Activated B cell treated with CpG ODN at 0.5 μM for 24 hours (primary cell): ENCODE measurements at regions not wholly inside any gene's neighbourhood (a gene's known extent, or its start where the extent isn't known, plus 50 kb on each side); places are given as distances from the start of the nearest gene placed in this dataset.

Experiments
- ATAC-seq: fragments of 200-7000 bp; cut with Tn5 transposase; one replicate; pipeline ENCODE4 v1.10.0; 2021; ENCODE audit warnings: low read depth, mild to moderate bottlenecking, moderate library complexity
- CTCF ChIA-PET: fragments of 350-600 bp; sonication (Branson Sonifier 250); formaldehyde crosslinking; loops from one replicate; lab custom pipeline; 2021; ENCODE audit warnings: antibody characterized with exemption; lab: Charles Lee
- POLR2A ChIA-PET: fragments of 350-600 bp; sonication (Branson Sonifier 250); formaldehyde crosslinking; loops from one replicate; lab custom pipeline; 2021; ENCODE audit warnings: antibody characterized with exemption; lab: Charles Lee
- DNase-seq: peaks from one replicate; pipeline ENCODE4 v3.0.0; 2022
- H3K27ac Mint-ChIP-seq: one replicate; pipeline ENCODE4 v1.8.0; 2020; ENCODE audit warnings: mixed read lengths
- H3K27me3 Mint-ChIP-seq: one replicate; pipeline ENCODE4 v1.8.0; 2021; ENCODE audit warnings: mixed read lengths
- H3K36me3 Mint-ChIP-seq: one replicate; pipeline ENCODE4 v1.8.0; 2021; ENCODE audit warnings: low read depth, mixed read lengths
- H3K4me1 Mint-ChIP-seq: one replicate; pipeline ENCODE4 v1.8.0; 2021; ENCODE audit warnings: mixed read lengths
- H3K4me3 Mint-ChIP-seq: one replicate; pipeline ENCODE4 v1.8.0; 2020; ENCODE audit warnings: mild to moderate bottlenecking, mixed read lengths
- H3K9me3 Mint-ChIP-seq: one replicate; pipeline ENCODE4 v1.8.0; 2020; ENCODE audit warnings: mixed read lengths
- intact Hi-C: fragments of 100-400 bp; cut with micrococcal nuclease; formaldehyde crosslinking; loops from one replicate; pipeline ENCODE4 v1.15.1; 2024
- TF ChIP-seq, protein P1 (sequence below): fragments of 200-600 bp; IDR thresholded peaks from one replicate; pipeline ENCODE4 v1.8.0; 2022; ENCODE audit warnings: antibody characterized with exemption, mild to moderate bottlenecking

DNA sequence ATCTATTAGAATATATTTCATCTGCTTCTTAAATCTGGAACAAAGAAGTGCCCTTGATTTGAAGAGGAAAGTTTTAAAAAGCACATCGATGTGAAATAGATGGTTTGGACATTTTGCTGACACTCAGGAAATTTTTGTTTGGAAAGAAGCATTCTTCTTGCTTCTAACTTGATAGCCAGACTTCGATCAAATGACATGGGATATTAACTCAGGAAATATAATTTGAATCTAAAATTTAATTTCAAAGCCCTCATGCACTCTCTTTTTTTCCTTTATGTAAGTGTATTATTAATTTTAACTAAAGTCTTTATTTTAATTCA lies 761.2 kb downstream of the VGLL3 start:
- Mint-ChIP-seq H3K9me3 (no peaks in the 10 kb centered on the region), H3K4me3 (no peak overlapping the region), H3K27ac (no peak overlapping the region), H3K27me3 (no peaks in the 10 kb centered on the region), H3K4me1 (no peaks in the 10 kb centered on the region), H3K36me3 (no peaks in the 10 kb centered on the region)
- ChIA-PET POLR2A (no interaction called here), CTCF (no interaction called here)
- no peak for ATAC-seq
- DNase-seq = no peak
- TF ChIP-seq, protein P1, sequence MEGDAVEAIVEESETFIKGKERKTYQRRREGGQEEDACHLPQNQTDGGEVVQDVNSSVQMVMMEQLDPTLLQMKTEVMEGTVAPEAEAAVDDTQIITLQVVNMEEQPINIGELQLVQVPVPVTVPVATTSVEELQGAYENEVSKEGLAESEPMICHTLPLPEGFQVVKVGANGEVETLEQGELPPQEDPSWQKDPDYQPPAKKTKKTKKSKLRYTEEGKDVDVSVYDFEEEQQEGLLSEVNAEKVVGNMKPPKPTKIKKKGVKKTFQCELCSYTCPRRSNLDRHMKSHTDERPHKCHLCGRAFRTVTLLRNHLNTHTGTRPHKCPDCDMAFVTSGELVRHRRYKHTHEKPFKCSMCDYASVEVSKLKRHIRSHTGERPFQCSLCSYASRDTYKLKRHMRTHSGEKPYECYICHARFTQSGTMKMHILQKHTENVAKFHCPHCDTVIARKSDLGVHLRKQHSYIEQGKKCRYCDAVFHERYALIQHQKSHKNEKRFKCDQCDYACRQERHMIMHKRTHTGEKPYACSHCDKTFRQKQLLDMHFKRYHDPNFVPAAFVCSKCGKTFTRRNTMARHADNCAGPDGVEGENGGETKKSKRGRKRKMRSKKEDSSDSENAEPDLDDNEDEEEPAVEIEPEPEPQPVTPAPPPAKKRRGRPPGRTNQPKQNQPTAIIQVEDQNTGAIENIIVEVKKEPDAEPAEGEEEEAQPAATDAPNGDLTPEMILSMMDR = no peak
- intact Hi-C loops = no loop called here

DNA sequence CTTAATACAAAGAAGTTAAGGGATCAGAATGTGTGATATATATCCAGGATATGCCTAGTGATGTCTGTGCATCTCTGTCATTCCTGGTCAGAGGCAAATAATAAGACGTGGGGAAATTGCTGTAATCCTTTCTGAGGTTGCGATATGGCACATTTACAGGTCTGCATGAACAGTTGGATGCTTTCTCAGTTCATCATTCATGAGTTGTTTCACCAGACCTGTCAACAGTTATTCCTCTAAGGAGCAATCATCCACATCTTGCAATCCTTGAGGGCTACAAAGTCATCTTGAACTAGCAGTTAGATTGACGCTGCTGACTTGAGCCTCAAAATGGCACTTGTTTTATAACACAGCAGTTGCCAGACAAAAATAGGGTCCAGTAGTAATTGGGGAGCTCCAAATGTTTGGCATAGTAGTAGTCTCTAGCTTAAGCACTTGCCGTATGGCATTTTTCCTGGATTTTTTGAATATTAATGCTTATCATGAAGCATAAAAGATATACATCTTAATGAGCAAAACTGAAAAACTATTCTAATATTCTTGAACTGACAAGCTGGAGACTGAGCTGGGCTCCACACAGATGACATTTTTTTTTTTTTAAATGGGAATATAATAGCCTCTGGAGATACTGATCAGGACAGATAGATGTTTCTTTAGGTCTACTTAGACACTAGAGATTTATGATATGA lies 761.7 kb downstream of the VGLL3 start:
- no peak overlapping the region for H3K4me3 Mint-ChIP-seq
- no peaks in the 10 kb centered on the region for H3K9me3 Mint-ChIP-seq
- TF ChIP-seq, protein P1 = no peak
- H3K36me3 Mint-ChIP-seq = no peaks in the 10 kb centered on the region
- no peak for ATAC-seq
- ChIA-PET POLR2A (no interaction called here), CTCF (no interaction called here)
- no peak overlapping the region for H3K27ac Mint-ChIP-seq
- H3K27me3 Mint-ChIP-seq = no peaks in the 10 kb centered on the region
- intact Hi-C loops = no loop called here
- no peak for DNase-seq
- no peaks in the 10 kb centered on the region for H3K4me1 Mint-ChIP-seq

DNA sequence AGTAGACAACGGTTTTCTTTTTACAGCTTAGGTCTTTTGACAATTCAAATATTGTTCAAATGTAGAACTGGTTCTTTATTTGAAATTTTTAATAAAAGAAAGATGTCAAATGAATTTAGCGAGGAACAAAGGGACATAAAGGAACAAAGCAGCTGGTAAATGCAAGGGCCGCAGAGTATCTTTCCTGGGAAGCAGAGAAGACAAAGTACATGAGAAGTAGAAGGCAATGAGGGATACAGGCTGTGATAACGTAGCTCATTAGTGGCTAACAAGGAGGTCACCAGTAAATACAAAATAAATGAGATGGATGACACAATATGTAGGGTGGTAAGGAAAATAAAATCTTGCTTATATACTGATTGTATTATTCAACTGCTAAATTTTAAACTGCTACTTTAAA lies 762.8 kb downstream of the VGLL3 start:
- H3K9me3 Mint-ChIP-seq = no peaks in the 10 kb centered on the region
- no peaks in the 10 kb centered on the region for H3K27me3 Mint-ChIP-seq
- ATAC-seq = no peak
- DNase-seq = no peak
- H3K36me3 Mint-ChIP-seq = no peaks in the 10 kb centered on the region
- no peak overlapping the region for H3K27ac Mint-ChIP-seq
- POLR2A ChIA-PET = no interaction called here
- H3K4me3 Mint-ChIP-seq = no peak overlapping the region
- TF ChIP-seq, protein P1 = no peak
- CTCF ChIA-PET = no interaction called here
- intact Hi-C loops = no loop called here
- no peaks in the 10 kb centered on the region for H3K4me1 Mint-ChIP-seq

DNA sequence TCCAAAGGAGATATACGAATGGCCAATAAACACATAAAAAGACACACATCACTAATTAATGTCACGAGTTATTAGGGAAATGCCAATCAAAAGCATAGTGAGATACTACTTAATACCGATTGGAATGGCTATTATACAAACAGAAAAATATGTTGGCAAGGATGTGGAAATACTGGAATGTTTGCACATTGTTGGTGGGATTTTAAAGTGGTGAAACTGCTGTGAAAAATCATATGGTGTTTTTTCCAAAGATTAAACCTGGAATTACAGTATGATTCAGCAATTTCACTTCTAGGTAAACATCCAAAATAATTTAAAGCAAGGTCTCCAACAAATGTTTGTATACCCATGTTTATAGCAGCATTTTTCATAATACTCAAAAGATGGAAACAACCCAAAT lies 765.5 kb downstream of the VGLL3 start:
- H3K4me1 Mint-ChIP-seq = no peaks in the 10 kb centered on the region
- ATAC-seq (no peak), DNase-seq (no peak)
- no peaks in the 10 kb centered on the region for H3K27me3 Mint-ChIP-seq
- no peaks in the 10 kb centered on the region for H3K36me3 Mint-ChIP-seq
- ChIA-PET CTCF (no interaction called here), POLR2A (no interaction called here)
- H3K4me3 Mint-ChIP-seq = no peak overlapping the region
- TF ChIP-seq, protein P1 = no peak
- H3K27ac Mint-ChIP-seq = no peak overlapping the region
- peaks cover 4% of the 10 kb centered on the region for H3K9me3 Mint-ChIP-seq
- intact Hi-C loops = no loop called here

DNA sequence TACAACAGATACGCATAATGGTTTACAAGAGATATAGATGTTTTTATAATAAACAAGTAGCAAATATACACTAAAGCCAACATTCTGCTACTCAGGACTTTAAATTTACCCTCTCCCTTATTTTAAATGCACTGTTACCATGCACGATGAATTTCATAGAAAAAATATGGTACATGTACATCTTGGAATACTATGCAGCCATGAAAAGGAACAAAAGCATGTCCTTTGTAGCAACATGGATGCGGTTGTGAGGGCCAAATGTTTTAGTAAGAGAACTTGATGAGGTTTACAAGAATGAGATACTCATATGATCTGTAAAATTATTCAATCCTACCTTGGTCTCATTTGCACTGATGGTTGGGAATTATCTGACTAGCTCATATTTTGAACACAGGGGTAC lies 769.3 kb downstream of the VGLL3 start:
- no peaks in the 10 kb centered on the region for H3K36me3 Mint-ChIP-seq
- no peaks in the 10 kb centered on the region for H3K4me1 Mint-ChIP-seq
- ChIA-PET CTCF (no interaction called here), POLR2A (no interaction called here)
- no peak overlapping the region for H3K27ac Mint-ChIP-seq
- no peak overlapping the region for H3K4me3 Mint-ChIP-seq
- DNase-seq (no peak), ATAC-seq (no peak)
- TF ChIP-seq, protein P1 = no peak
- no peaks in the 10 kb centered on the region for H3K27me3 Mint-ChIP-seq
- peaks cover 6% of the 10 kb centered on the region for H3K9me3 Mint-ChIP-seq
- intact Hi-C loops = no loop called here
